Duodenal mucosa (tissue), 2 donors: ENCODE measurements at regions not wholly inside any gene's neighbourhood (a gene's known extent, or its start where the extent isn't known, plus 50 kb on each side); places are given as distances from the start of the nearest gene placed in this dataset.

ENCODE experiments used
- H3K27ac ChIP-seq: one replicate; pipeline ENCODE4 v1.7.0; 2013; ENCODE audit warnings: low read depth, low read length
- H3K27me3 ChIP-seq, 2 donors: one replicate each; pipeline ENCODE4 v1.7.0; 2013; ENCODE audit warnings: low read length in 2 of 2, control low read depth in 1 of 2; ENCODE audit not compliant: insufficient read depth in 2 of 2, control insufficient read depth in 1 of 2
- H3K36me3 ChIP-seq, 2 donors: one replicate each; pipeline ENCODE4 v1.7.0; 2013; ENCODE audit warnings: low read length in 2 of 2, control low read depth in 1 of 2; ENCODE audit not compliant: insufficient read depth in 2 of 2, control insufficient read depth in 1 of 2
- H3K4me1 ChIP-seq, 2 donors: one replicate each; pipeline ENCODE4 v1.7.0; 2013; ENCODE audit warnings: low read length in 2 of 2, control low read depth in 1 of 2; ENCODE audit not compliant: insufficient read depth in 2 of 2, control insufficient read depth in 1 of 2
- H3K4me3 ChIP-seq, 2 donors: one replicate each; pipeline ENCODE4 v1.7.0; 2013; ENCODE audit warnings: low read length in 2 of 2, low read depth in 1 of 2
- H3K9ac ChIP-seq, 2 donors: one replicate each; pipeline ENCODE4 v1.7.0; 2013; ENCODE audit warnings: low read length in 2 of 2, low read depth in 1 of 2
- H3K9me3 ChIP-seq, 2 donors: one replicate each; pipeline ENCODE4 v1.7.0; 2013; ENCODE audit warnings: low read length in 2 of 2, control low read depth in 1 of 2; ENCODE audit not compliant: control insufficient read depth in 1 of 2

DNA sequence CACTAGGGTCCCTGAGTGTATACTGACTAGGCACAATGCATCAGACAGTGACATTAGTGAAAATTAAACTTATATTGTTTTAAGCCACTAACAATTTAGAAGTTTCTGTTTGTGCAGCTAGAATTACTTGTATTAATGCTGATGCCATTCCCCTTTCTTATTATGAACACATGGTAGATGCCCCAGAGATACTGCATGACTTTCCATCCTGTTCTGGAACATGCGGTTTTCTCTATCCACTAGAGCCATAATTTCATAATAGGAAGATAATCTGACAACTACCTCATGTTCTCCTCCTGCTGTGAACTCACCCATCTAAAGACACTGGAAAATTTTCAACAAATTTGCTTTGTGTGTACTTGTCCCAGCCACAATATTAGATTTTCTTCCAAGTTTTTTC, 1256.4 kb downstream of the FAM181B start:
- no peaks in the 10 kb centered on the region for H3K4me1 ChIP-seq
- no peaks in the 10 kb centered on the region for H3K27me3 ChIP-seq
- no peaks in the 10 kb centered on the region for H3K36me3 ChIP-seq
- H3K9ac ChIP-seq: no peak overlapping the region
- no peak overlapping the region for H3K27ac ChIP-seq
- no peak overlapping the region for H3K4me3 ChIP-seq
- no peaks in the 10 kb centered on the region for H3K9me3 ChIP-seq

DNA sequence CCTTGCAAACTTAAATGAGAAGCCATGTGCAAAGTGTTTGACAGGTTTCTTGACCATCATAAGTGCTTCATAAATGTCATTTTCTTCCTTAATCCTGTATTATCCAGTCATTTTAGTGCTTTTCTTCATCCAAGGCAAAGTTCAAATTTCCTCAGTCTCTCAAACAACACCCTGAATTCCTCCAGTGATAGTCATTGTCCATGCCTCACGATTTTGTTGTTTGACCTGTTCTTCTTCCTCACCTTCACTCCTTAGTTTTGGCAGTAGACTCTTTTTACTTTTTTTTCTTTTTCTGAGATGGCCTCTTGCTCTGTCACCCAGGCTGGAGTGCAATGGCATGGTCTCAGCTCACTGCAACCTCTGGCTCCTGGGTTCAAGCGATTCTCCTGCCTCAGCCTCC, 1257.3 kb downstream of the FAM181B start:
- Histone ChIP-seq H3K4me3 (no peak overlapping the region), H3K27me3 (no peaks in the 10 kb centered on the region), H3K27ac (no peak overlapping the region), H3K36me3 (no peaks in the 10 kb centered on the region), H3K9me3 (no peaks in the 10 kb centered on the region), H3K4me1 (no peaks in the 10 kb centered on the region), H3K9ac (no peak overlapping the region)

DNA sequence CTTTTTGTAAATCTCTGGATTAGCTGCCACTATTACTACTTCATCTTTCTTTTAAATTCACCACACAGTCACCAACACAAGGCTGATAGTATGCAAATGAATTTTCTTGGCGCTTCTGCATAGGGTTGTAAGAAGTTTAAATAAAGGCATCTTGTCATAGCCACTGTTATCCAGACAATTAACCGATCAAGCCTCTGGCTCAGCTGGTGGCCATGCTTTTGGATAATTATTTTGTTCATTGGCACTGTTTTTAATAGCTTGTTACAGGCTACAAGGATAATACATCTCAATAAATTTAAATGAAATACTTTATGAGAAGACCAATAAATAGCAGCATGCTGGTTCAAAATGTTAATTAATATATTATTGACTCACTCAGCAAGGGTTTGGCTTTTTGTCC, 1261.0 kb downstream of the FAM181B start:
- Histone ChIP-seq H3K27ac (no peak overlapping the region), H3K9me3 (no peaks in the 10 kb centered on the region), H3K4me3 (no peak overlapping the region), H3K4me1 (no peaks in the 10 kb centered on the region), H3K36me3 (no peaks in the 10 kb centered on the region), H3K27me3 (no peaks in the 10 kb centered on the region), H3K9ac (no peak overlapping the region)

DNA sequence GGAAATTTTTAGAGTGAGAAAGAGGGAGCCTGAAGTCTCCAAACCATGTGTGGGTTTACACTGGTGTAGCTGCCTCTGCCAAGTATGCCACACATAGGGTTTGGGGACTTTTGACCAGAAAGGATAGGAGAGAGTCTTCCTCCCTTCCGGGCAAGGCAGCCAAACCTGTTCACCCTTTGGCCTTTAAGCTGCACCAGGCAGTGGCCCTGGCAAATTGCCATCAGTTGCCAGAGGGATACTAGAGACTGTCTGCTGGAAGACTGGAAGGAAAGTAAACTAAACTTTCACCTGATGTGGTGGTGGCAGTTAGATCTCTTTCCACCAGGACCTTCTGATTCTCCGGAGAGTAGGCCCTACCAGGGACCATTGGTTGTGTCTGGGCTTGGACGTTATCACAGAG, 1263.2 kb downstream of the FAM181B start:
- Histone ChIP-seq H3K27ac (no peak overlapping the region), H3K4me1 (no peaks in the 10 kb centered on the region), H3K27me3 (no peaks in the 10 kb centered on the region), H3K4me3 (no peak overlapping the region), H3K9ac (no peak overlapping the region), H3K36me3 (no peaks in the 10 kb centered on the region), H3K9me3 (no peaks in the 10 kb centered on the region)

DNA sequence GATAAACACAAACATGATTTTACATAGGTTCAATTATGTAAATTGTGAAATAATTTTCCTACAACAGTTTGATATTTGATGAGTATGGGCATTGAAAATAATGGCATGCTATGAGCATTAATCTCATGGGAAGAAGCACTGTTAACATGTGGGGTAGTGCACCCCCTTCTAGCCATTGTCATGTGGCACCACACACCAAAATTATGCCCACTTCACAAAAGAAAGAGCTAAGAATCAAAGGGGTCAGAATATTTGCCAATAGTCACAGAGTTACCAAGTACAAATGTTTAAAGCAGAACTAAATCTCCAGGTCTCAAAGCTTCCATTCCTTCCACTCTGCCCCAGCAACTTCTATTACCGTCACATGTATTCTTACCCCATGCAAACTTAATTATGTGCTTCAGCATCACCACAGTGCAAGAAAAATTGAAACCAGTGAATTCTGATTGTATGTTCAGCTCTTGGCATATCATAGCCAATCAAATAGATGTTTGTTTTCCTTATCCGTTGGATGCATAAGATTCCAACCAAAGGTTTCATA, 1273.8 kb downstream of the FAM181B start:
- H3K9me3 ChIP-seq: no peaks in the 10 kb centered on the region
- H3K4me1 ChIP-seq: no peaks in the 10 kb centered on the region
- no peak overlapping the region for H3K9ac ChIP-seq
- H3K4me3 ChIP-seq: no peak overlapping the region
- H3K27ac ChIP-seq: no peak overlapping the region
- H3K27me3 ChIP-seq: no peaks in the 10 kb centered on the region
- no peaks in the 10 kb centered on the region for H3K36me3 ChIP-seq

DNA sequence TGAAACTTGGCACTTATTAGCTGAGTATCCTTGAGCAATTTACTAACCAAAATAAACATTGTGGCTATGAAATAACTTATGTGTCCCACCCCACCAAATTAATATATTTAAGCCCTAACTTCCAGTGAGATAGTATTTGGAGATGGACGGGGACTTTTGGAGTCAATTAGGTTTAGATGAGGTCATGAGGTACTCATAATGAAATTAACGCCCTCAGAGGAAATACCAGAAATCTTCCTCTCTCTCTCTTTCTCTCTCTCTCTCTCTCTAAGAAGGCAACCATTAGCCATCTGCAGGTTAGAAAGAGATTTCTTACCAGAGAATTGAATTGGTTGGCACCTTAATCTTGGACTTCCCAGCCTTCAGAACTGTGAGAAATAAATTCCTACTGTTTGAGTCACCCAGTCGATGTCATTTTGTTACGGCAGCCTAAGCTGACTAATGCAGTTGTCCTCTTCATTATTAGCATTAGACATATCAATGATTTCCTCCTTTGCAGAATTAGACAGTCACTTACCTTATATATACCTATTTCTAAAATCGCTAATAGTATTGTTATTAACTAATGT, 1284.0 kb downstream of the FAM181B start:
- H3K9me3 ChIP-seq: no peaks in the 10 kb centered on the region
- H3K27ac ChIP-seq: no peak overlapping the region
- no peaks in the 10 kb centered on the region for H3K27me3 ChIP-seq
- H3K4me3 ChIP-seq: no peak overlapping the region
- no peak overlapping the region for H3K9ac ChIP-seq
- no peaks in the 10 kb centered on the region for H3K36me3 ChIP-seq
- H3K4me1 ChIP-seq: no peaks in the 10 kb centered on the region

DNA sequence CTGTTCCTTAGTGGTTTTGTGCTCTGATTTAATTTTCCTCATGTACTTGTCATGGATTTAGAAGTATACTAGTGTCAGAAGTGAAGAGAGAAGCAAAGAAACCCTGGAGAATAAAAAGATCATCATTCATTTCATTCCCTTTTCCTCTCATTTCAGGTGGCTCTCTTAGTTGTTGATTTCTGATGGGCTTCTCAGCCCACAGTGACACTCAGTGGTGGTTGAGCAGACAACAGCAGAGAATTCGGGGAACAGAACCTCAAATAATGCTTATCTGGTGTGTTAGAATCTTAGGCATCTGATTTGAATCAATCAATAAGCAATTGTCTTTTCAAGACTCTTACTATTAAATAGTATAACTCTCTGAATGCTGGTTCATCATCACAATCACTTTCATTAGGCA, 1289.4 kb downstream of the FAM181B start:
- H3K9ac ChIP-seq: no peak overlapping the region
- no peaks in the 10 kb centered on the region for H3K4me1 ChIP-seq

DNA sequence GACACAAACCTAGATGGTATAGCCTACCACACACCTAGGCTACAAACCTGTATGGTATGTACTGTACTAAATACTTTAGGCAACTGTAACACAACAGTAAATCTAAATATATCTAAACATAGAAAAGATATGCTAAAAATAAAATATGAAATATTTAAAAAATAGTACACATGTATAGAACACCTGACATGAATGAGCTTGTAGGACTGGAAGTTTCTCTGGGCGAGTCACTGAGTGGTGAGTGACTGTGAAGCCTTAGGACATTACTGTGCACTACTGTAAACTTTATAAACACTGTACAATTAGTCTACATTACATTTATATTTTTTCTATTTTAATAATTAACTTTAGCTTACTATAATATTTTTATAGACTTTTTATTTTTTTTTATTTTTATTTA, 1301.3 kb downstream of the FAM181B start:
- H3K36me3 ChIP-seq: no peaks in the 10 kb centered on the region
- no peak overlapping the region for H3K4me3 ChIP-seq
- no peaks in the 10 kb centered on the region for H3K4me1 ChIP-seq
- no peak overlapping the region for H3K9ac ChIP-seq
- H3K9me3 ChIP-seq: no peaks in the 10 kb centered on the region
- no peaks in the 10 kb centered on the region for H3K27me3 ChIP-seq
- no peak overlapping the region for H3K27ac ChIP-seq

More for the DNA sequence above, 1289.4 kb downstream of the FAM181B start:
- no peaks in the 10 kb centered on the region for H3K9me3 ChIP-seq
- no peak overlapping the region for H3K27ac ChIP-seq
- H3K36me3 ChIP-seq: no peaks in the 10 kb centered on the region
- no peaks in the 10 kb centered on the region for H3K27me3 ChIP-seq
- no peak overlapping the region for H3K4me3 ChIP-seq

DNA sequence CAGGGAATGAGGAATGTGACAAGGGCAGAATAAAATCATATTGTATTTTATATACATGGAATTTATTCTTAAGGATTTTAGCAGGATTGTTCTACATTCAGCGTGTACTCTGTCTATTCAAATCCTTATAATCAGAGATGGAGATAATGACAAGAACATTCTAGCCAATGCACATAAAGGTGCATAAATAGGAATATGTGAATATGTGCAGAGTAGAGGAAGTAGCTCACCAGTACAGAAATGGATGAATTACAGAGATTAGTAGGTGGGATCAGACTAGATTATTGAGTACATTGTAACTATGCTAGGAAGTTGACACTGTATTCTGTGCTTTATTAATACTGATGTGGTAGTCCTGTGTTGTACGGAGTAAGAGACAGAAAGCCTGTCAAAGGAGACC, 1308.8 kb downstream of the FAM181B start:
- Histone ChIP-seq H3K4me1 (no peaks in the 10 kb centered on the region), H3K9me3 (no peaks in the 10 kb centered on the region), H3K4me3 (no peak overlapping the region), H3K9ac (no peak overlapping the region), H3K36me3 (no peaks in the 10 kb centered on the region), H3K27me3 (no peaks in the 10 kb centered on the region), H3K27ac (no peak overlapping the region)

DNA sequence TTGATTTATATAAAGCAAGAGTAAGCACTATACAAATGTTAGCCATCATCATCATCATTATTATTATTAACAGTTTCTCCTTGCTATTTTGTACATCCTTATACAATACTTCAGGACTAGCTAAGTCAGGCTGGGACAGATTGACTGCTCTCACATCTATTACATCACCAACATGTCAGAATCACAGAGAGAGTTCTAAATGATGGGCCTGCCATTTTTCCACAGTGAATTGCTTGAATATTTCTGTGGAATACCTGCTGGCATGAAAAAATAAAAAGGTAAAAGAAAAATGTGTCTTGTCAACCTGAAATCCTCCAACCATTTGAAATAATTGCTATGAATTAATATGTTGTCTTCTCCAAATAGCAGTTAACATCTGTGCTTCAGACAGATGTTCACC, 1311.3 kb downstream of the FAM181B start:
- no peaks in the 10 kb centered on the region for H3K36me3 ChIP-seq
- no peak overlapping the region for H3K9ac ChIP-seq
- no peaks in the 10 kb centered on the region for H3K9me3 ChIP-seq
- H3K27ac ChIP-seq: no peak overlapping the region
- no peaks in the 10 kb centered on the region for H3K27me3 ChIP-seq
- no peaks in the 10 kb centered on the region for H3K4me1 ChIP-seq
- no peak overlapping the region for H3K4me3 ChIP-seq
